ENCODE measurements at regions not wholly inside any gene's neighbourhood (a gene's known extent, or its start where the extent isn't known, plus 50 kb on each side); places are given as distances from the start of the nearest gene placed in this dataset.
A peak's percentile ranks its signal among the peaks of the same experiment; 100 is the strongest.
"Not testable (repeated sequence)": the region's sequence is repeated elsewhere in the genome, so short reads cannot be mapped to it uniquely, and the experiment has no call there.

DNA sequence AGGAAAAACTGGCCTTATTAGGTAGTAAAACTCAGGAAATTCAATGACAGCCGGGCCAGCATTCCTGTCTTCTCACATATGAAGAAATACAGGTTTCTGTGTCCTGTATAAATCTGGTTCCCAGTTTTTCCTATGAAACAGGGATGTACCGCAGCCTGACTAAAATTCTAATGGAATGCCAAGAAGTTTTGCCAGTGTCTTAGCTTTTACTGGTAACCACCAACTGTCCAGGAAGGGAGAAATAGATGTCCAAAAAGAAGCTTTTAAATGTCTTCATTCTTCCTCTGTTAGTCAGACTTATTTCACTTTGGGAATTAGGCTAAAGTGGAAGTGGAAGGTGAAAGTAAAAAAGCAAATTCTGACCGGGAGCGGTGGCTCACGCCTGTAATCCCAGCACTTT is 108.0 kb upstream of the TBL1X start:
- in situ Hi-C loops (cut with HindIII; ENCODE audit: low sequenced_read_pairs) = no loop called here

GRCh38 chrX:9357518-9358114 is 107.2 kb upstream of the TBL1X start:
- in situ Hi-C loops (cut with HindIII; ENCODE audit: low sequenced_read_pairs) = no loop called here

More for the DNA sequence above, 108.0 kb upstream of the TBL1X start:
- DNase-seq (ENCODE audit: low spot score) = no peak

DNA sequence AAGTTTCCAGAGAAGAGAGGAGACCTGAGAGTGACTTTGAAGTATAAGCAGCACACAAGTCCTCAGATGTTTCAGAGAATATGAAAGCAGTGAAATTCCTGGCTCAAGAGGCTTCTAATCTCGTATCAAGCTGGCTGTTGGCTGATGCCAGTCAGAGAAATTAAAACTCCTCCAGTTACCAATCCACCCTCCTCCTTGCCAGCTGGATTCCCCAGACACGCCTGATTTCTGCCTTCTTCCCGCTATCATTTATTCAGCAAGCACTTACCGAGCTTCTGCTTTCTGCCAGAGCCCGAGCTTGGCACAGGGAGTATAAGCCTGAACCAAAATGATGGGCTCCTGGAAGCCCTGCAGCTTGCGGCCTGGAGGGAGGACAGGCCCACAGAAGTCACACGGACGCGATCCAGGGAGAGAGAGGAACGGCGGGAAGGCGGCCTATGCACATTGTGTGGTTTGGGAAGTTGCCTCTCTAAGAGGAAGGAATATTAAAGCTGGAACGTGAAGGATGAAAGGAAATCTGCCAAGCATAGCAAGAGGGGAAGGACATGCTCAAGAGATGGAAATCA is 102.4 kb upstream of the TBL1X start:
- in situ Hi-C loops (cut with HindIII; ENCODE audit: low sequenced_read_pairs) = no loop called here
- DNase-seq (ENCODE audit: low spot score) = peak; percentile 37

More at GRCh38 chrX:9357518-9358114, 107.2 kb upstream of the TBL1X start:
- no peak for DNase-seq (ENCODE audit: low spot score)

- in situ Hi-C loops (cut with HindIII; ENCODE audit: low sequenced_read_pairs) = no loop called here
- no peak for DNase-seq (ENCODE audit: low spot score)
These were observed 97.4 kb upstream of the TBL1X start for GRCh38 chrX:9367421-9367820.

- in situ Hi-C loops (cut with HindIII; ENCODE audit: low sequenced_read_pairs) = no loop called here
- DNase-seq (ENCODE audit: low spot score) = no peak
These were observed 96.6 kb upstream of the TBL1X start for GRCh38 chrX:9368262-9368661.

- in situ Hi-C loops (cut with HindIII; ENCODE audit: low sequenced_read_pairs) = no loop called here
- DNase-seq (ENCODE audit: low spot score) = no peak
These were observed 95.0 kb upstream of the TBL1X start for GRCh38 chrX:9369802-9370291.

DNA sequence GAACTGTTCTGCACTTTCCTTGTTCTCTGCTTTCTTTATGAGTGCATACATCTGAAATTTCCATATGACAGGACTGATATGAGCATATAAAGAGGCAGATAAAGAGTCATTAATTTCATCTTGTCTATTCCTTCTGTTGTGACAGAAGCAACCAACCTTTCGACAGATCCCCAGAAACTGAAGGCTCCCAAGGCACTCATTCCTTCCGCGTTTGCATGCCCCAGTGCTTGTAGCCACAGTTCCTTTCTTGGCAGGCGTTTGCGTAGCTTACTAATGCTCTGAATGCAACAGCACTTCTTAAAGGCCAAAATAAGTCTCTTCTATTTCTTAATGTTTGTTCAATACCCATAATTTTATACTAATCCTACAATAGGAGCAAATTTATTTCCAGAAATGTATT is 94.0 kb upstream of the TBL1X start:
- in situ Hi-C loops (cut with HindIII; ENCODE audit: low sequenced_read_pairs) = no loop called here
- DNase-seq (ENCODE audit: low spot score) = no peak

- DNase-seq (ENCODE audit: low spot score) = no peak
- in situ Hi-C loops (cut with HindIII; ENCODE audit: low sequenced_read_pairs) = no loop called here
These were observed 92.0 kb upstream of the TBL1X start for GRCh38 chrX:9372866-9373265.

GRCh38 chrX:9373789-9374188 is 91.1 kb upstream of the TBL1X start:
- in situ Hi-C loops (cut with HindIII; ENCODE audit: low sequenced_read_pairs) = no loop called here
- DNase-seq (ENCODE audit: low spot score) = no peak

- DNase-seq (ENCODE audit: low spot score) = no peak
- in situ Hi-C loops (cut with HindIII; ENCODE audit: low sequenced_read_pairs) = no loop called here
These were observed 90.3 kb upstream of the TBL1X start for GRCh38 chrX:9374555-9374954.

DNA sequence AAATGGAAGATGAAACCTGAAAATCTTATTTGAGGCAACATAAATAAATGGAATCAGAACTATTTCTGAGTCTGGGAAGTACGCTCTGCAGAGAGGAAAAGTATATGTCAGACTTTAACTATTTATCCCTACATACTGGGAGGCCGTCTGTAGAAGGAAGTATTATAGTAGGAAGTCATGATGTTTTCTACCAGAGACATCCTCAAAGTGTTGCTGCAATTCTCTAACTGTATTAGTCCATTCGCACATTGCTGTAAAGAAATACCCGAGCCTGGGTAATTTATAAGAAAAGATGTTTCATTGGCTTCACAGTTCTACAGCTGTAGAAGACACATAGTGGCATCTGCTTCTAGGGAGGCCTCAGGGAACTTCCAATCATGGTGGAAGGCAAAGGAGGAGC is 88.7 kb upstream of the TBL1X start:
- no peak for DNase-seq (ENCODE audit: low spot score)
- in situ Hi-C loops (cut with HindIII; ENCODE audit: low sequenced_read_pairs) = no loop called here

DNA sequence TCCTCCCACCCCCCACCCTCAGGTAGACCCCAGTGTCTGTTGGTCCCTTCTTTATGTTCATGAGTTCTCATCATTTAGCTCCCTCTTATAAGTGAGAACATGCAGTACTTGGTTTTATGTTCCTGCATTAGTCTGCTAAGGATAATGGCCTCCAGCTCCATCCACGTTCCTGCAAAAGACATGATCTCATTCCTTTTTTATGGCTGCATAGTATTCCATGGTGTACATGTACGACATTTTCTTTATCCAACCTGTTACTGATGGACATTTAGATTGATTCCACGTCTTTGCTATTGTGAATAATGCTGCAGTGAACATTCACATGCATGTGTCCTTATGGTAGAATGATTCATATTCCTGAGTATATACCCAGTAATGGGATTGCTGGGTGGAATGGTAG is 87.6 kb upstream of the TBL1X start:
- DNase-seq (ENCODE audit: low spot score); in situ Hi-C loops (cut with HindIII; ENCODE audit: low sequenced_read_pairs): not testable (repeated sequence)

- in situ Hi-C loops (cut with HindIII; ENCODE audit: low sequenced_read_pairs) = no loop called here
- no peak for DNase-seq (ENCODE audit: low spot score)
These were observed 85.7 kb upstream of the TBL1X start for GRCh38 chrX:9378980-9379696.

- DNase-seq (ENCODE audit: low spot score) = no peak
- in situ Hi-C loops (cut with HindIII; ENCODE audit: low sequenced_read_pairs) = no loop called here
These were observed 84.9 kb upstream of the TBL1X start for GRCh38 chrX:9379697-9380551.

GRCh38 chrX:9383655-9384054 is 81.2 kb upstream of the TBL1X start:
- DNase-seq (ENCODE audit: low spot score) = no peak
- in situ Hi-C loops (cut with HindIII; ENCODE audit: low sequenced_read_pairs) = no loop called here

DNA sequence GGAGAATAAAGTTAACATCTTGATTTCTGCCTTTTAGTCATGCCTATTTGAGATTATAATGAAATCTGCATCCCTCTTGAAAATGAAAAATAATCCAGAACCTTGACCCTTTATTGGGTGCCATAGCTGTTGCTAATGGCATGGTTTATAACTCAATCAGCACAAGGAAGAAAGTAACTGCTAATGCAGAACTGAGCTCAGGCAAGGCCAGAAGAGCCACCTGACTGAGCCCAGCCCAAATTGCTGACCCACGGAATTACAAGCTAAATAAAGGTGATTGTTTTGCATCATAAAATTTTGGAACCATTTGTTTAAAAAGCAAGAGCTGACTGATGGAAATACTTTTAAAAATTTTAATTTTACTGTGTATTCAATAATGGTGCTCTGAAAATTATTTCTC is 76.4 kb upstream of the TBL1X start:
- DNase-seq (ENCODE audit: low spot score) = no peak
- in situ Hi-C loops (cut with HindIII; ENCODE audit: low sequenced_read_pairs) = no loop called here

- no peak for DNase-seq (ENCODE audit: low spot score)
- in situ Hi-C loops (cut with HindIII; ENCODE audit: low sequenced_read_pairs) = no loop called here
These were observed 74.7 kb upstream of the TBL1X start for GRCh38 chrX:9390121-9390520.

GRCh38 chrX:9390693-9391368 is 74.0 kb upstream of the TBL1X start:
- no peak for DNase-seq (ENCODE audit: low spot score)
- in situ Hi-C loops (cut with HindIII; ENCODE audit: low sequenced_read_pairs) = no loop called here

DNA sequence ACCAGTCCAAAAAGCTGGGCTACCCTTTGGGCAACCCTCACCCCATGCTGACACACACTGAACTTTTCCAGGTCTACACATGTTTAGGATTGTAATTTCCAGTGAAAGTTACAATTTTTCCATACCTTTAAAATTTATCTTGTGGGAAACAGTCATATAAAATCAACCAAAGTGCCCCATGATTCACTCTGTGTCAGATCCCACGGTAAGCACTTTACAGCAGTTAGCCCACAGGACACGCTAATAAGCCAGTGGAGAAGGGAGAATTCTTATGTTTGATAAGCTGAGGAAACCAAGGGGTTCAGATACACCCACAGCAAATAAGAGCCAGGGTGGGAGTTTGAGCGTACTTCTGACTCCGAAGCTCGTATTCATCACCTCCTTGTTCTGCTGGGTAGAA is 72.4 kb upstream of the TBL1X start:
- in situ Hi-C loops (cut with HindIII; ENCODE audit: low sequenced_read_pairs) = no loop called here
- DNase-seq (ENCODE audit: low spot score) = no peak

Data from G401 (cell line).